ENCODE measurements at regions not wholly inside any gene's neighbourhood (a gene's known extent, or its start where the extent isn't known, plus 50 kb on each side); places are given as distances from the start of the nearest gene placed in this dataset.
A peak's percentile ranks its signal among the peaks of the same experiment; 100 is the strongest.

DNA sequence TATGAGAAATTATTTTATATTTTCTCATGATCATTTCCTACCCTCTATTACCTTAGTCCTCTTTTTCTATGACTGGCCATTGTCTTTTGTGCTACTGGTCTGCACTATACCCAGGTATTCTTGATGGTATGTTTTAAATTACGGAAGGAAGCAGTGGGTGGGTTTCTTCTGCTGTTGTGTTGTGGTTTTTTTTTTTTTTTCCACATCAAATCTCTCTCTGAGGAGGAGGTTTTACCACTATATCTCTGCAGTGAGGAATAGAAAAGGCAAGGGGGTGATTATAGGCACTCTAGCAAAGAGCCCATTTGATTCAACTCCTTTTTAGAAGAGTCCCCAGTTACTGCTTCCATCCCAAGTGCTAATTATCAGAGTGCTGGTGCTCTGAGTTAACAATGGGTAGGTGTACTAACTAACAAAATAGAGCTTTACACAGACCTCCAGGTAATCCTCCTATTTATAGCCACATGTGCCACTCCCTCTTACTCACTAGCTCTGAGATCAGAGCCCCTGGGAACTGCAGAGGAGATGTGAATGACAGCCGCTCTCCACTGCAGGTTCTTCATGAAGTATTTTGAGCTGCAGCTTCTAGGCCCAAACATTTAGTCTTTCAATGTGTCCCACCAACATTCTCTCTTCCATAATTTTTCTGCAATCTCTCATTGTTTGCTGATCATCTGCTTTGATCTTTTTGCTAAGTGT is 301.6 kb upstream of the GULP1 start:
- intact Hi-C loops (cut with DNase I; ENCODE audit: low total_unique reads): no loop called here
- DNase-seq: no peak
- Histone ChIP-seq H3K27me3 (no peaks in the 10 kb centered on the region), H3K36me3 (ENCODE audit: low read depth, missing control alignments) (no peaks in the 10 kb centered on the region), H3K4me3 (no peak overlapping the region), H3K9me3 (no peaks in the 10 kb centered on the region), H3K27ac (no peak overlapping the region), H3K4me1 (peaks cover 9% of the 10 kb centered on the region)
- 89 to 91% methylated on average over 2 of the region's 2 CpGs for WGBS, 2 donors
- no peak for TF ChIP-seq POLR2A (IDR thresholded peaks at IDR 0.05)
- TF ChIP-seq, protein P1, sequence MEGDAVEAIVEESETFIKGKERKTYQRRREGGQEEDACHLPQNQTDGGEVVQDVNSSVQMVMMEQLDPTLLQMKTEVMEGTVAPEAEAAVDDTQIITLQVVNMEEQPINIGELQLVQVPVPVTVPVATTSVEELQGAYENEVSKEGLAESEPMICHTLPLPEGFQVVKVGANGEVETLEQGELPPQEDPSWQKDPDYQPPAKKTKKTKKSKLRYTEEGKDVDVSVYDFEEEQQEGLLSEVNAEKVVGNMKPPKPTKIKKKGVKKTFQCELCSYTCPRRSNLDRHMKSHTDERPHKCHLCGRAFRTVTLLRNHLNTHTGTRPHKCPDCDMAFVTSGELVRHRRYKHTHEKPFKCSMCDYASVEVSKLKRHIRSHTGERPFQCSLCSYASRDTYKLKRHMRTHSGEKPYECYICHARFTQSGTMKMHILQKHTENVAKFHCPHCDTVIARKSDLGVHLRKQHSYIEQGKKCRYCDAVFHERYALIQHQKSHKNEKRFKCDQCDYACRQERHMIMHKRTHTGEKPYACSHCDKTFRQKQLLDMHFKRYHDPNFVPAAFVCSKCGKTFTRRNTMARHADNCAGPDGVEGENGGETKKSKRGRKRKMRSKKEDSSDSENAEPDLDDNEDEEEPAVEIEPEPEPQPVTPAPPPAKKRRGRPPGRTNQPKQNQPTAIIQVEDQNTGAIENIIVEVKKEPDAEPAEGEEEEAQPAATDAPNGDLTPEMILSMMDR (IDR thresholded peaks at IDR 0.05): no peak

DNA sequence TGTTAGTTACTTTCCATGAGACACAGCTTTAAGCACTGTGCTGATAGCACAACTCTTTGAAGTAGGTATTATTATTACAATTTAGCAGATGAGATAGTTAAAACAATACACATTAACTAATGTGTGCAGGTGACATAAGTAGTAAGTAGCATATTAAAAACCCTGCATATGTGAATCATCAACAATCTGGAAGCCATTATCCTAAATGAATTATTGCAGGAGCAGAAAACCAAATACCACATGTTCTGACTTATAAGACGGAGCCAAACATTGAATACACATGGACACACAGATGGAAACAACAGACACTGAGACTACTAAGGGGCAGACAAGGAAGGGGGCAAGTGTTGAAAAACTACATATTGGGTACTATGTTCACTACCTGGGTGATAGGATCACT is 300.3 kb upstream of the GULP1 start:
- Histone ChIP-seq H3K4me1 (no peaks in the 10 kb centered on the region), H3K27me3 (no peaks in the 10 kb centered on the region), H3K9me3 (no peaks in the 10 kb centered on the region), H3K36me3 (ENCODE audit: low read depth, missing control alignments) (no peaks in the 10 kb centered on the region), H3K4me3 (no peak overlapping the region), H3K27ac (no peak overlapping the region)
- 86 to 88% methylated on average over 1 of the region's 1 CpG for WGBS, 2 donors
- intact Hi-C loops (cut with DNase I; ENCODE audit: low total_unique reads): no loop called here
- TF ChIP-seq POLR2A (IDR thresholded peaks at IDR 0.05): no peak
- TF ChIP-seq, protein P1 (IDR thresholded peaks at IDR 0.05): no peak
- DNase-seq: no peak

DNA sequence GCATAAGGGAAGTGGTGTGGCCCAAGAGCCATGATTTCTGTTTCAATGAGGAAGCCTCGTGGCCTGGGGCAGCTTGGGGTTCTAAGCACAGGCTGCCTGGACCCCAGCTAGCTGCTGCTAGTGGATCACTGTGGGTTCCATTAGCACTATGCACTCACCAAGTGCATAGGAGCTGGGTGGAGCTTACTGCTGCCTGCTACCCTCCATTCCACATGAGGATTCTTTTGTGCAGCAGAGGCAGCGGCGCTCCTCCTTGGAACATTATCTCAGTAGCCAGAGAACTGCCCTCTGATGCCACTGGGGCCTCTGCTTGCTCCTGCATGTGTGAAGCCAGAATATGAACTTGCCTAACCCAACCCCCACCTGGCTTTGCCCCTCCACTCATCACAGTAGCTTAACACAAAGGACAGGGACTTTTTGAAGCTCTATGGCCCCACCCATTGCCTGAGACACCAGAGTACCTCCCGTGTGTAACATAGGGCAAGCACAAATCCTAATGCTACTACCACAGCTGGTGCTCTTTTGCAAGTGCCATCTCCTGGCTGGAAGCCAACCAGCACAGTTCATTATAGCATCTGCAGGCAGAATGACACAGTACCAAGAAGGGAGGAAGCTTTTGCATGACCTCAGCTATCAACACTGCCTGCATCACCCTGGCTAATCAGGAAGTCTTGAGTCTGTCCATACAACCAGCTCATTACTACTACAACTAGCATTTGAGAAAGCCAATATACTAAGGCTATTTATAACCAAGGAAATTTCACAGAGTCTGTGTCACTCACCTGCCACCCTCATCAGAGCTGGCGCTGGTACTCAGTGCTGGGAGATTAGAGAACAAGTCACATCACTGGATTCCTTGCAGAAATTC is 297.0 kb upstream of the GULP1 start:
- peak; percentile 18 for DNase-seq
- Histone ChIP-seq H3K4me1 (no peaks in the 10 kb centered on the region), H3K4me3 (no peak overlapping the region), H3K27me3 (no peaks in the 10 kb centered on the region), H3K36me3 (ENCODE audit: low read depth, missing control alignments) (no peaks in the 10 kb centered on the region), H3K27ac (no peak overlapping the region), H3K9me3 (no peaks in the 10 kb centered on the region)
- WGBS, 2 donors: 67 to 69% methylated on average over 5 of the region's 5 CpGs
- TF ChIP-seq, protein P1 (IDR thresholded peaks at IDR 0.05): no peak
- no peak for TF ChIP-seq POLR2A (IDR thresholded peaks at IDR 0.05)
- intact Hi-C loops (cut with DNase I; ENCODE audit: low total_unique reads): no loop called here

DNA sequence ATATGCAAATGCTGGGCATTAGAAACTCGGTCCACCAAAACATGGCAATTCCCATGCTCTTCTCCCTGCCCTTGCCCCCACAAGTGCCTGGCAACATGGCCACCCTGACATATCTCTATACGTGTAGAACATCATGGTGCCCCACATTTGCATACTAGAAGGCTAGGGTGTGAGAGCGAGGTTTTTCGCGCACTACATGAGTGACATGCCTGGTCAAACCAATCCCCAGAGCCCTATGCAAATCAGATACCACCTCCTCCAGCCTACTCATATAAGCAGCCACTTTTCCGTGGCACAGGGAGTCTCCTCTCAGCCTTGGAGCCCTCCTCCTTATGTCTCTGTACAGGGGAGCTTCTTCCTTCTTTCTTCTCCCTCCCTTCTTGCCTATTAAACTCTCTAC is 296.1 kb upstream of the GULP1 start:
- WGBS, 2 donors: 75 to 77% methylated on average over 6 of the region's 6 CpGs
- no peak overlapping the region for H3K4me3 ChIP-seq
- TF ChIP-seq, protein P1 (IDR thresholded peaks at IDR 0.05): no peak
- TF ChIP-seq POLR2A (IDR thresholded peaks at IDR 0.05): no peak
- H3K36me3 ChIP-seq (ENCODE audit: low read depth, missing control alignments): no peaks in the 10 kb centered on the region
- H3K27me3 ChIP-seq: no peaks in the 10 kb centered on the region
- no peaks in the 10 kb centered on the region for H3K4me1 ChIP-seq
- H3K27ac ChIP-seq: no peak overlapping the region
- H3K9me3 ChIP-seq: no peaks in the 10 kb centered on the region
- intact Hi-C loops (cut with DNase I; ENCODE audit: low total_unique reads): no loop called here
- DNase-seq: no peak

Measured in testis (tissue), 2 donors.